Esophagus muscularis mucosa (tissue), 4 donors: ENCODE measurements at regions not wholly inside any gene's neighbourhood (a gene's known extent, or its start where the extent isn't known, plus 50 kb on each side); places are given as distances from the start of the nearest gene placed in this dataset.

Experiments
- EP300 ChIP-seq: sonication (generic); formaldehyde crosslinking; IDR thresholded peaks from one replicate; pipeline ENCODE4 v1.6.1; 2017; ENCODE audit warnings: antibody characterized with exemption
- POLR2A ChIP-seq: fragments of 450-650 bp; IDR thresholded peaks from one replicate; pipeline ENCODE4 v1.6.1; 2017; ENCODE audit warnings: antibody characterized with exemption, moderate library complexity, mild to moderate bottlenecking, low read depth
- POLR2AphosphoS5 ChIP-seq, 2 donors: sonication (generic); formaldehyde crosslinking; IDR thresholded peaks; one replicate each; pipeline ENCODE4 v1.6.1; 2017; ENCODE audit warnings: antibody characterized with exemption in 2 of 2
- TF ChIP-seq, protein P1 (sequence below), 3 experiments: fragments of 200-600 bp in 2 of 3; fragments of 450-650 bp in 1 of 3; sonication (generic) in 2 of 3; IDR thresholded peaks; one replicate each; pipeline ENCODE4 v1.5.1; 2017 to 2019; ENCODE audit warnings: antibody characterized with exemption in 3 of 3, mild to moderate bottlenecking in 2 of 3, moderate library complexity in 1 of 3

GRCh38 chr6:105855433-105855832 lies 230.7 kb upstream of the PRDM1 start:
- TF ChIP-seq, protein P1, sequence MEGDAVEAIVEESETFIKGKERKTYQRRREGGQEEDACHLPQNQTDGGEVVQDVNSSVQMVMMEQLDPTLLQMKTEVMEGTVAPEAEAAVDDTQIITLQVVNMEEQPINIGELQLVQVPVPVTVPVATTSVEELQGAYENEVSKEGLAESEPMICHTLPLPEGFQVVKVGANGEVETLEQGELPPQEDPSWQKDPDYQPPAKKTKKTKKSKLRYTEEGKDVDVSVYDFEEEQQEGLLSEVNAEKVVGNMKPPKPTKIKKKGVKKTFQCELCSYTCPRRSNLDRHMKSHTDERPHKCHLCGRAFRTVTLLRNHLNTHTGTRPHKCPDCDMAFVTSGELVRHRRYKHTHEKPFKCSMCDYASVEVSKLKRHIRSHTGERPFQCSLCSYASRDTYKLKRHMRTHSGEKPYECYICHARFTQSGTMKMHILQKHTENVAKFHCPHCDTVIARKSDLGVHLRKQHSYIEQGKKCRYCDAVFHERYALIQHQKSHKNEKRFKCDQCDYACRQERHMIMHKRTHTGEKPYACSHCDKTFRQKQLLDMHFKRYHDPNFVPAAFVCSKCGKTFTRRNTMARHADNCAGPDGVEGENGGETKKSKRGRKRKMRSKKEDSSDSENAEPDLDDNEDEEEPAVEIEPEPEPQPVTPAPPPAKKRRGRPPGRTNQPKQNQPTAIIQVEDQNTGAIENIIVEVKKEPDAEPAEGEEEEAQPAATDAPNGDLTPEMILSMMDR (IDR thresholded peaks at IDR 0.05), result no peak
- no peak for TF ChIP-seq EP300
- TF ChIP-seq POLR2AphosphoS5 (IDR thresholded peaks at IDR 0.05), result no peak
- TF ChIP-seq POLR2A, result no peak
